ENCODE measurements at regions not wholly inside any gene's neighbourhood (a gene's known extent, or its start where the extent isn't known, plus 50 kb on each side); places are given as distances from the start of the nearest gene placed in this dataset.

- TF ChIP-seq EZH2phosphoT487 (IDR thresholded peaks at IDR 0.05; ENCODE audit: borderline replicate concordance, low read length) (no peak), EZH2 (IDR thresholded peaks at IDR 0.05; ENCODE audit: low read length, unreplicated experiment) (no peak)
- TF ChIP-seq, protein P1, sequence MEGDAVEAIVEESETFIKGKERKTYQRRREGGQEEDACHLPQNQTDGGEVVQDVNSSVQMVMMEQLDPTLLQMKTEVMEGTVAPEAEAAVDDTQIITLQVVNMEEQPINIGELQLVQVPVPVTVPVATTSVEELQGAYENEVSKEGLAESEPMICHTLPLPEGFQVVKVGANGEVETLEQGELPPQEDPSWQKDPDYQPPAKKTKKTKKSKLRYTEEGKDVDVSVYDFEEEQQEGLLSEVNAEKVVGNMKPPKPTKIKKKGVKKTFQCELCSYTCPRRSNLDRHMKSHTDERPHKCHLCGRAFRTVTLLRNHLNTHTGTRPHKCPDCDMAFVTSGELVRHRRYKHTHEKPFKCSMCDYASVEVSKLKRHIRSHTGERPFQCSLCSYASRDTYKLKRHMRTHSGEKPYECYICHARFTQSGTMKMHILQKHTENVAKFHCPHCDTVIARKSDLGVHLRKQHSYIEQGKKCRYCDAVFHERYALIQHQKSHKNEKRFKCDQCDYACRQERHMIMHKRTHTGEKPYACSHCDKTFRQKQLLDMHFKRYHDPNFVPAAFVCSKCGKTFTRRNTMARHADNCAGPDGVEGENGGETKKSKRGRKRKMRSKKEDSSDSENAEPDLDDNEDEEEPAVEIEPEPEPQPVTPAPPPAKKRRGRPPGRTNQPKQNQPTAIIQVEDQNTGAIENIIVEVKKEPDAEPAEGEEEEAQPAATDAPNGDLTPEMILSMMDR (conservative IDR thresholded peaks at IDR 0.05; ENCODE audit: low read depth, low read length): no peak
- ChIA-PET CTCF (interaction anchor here (0.6 kb wide), 1 partner anchor 55 kb away, joined by 3 read pairs; no protein-coding TSS in a partner anchor), POLR2A (ENCODE audit: unreplicated experiment) (no interaction called here)
- Histone ChIP-seq H3K27me3 (ENCODE audit: low read length) (no peaks in the 10 kb centered on the region), H2AFZ (ENCODE audit: low read length) (no peak overlapping the region), H3K4me3 (ENCODE audit: low read length) (no peak overlapping the region), H3K36me3 (ENCODE audit: low read depth, low read length) (no peaks in the 10 kb centered on the region), H3K27ac (ENCODE audit: low read length) (no peak overlapping the region), H3K9me3 (ENCODE audit: low read length) (no peaks in the 10 kb centered on the region), H3K4me1 (ENCODE audit: insufficient read depth, low read length) (no peaks in the 10 kb centered on the region), H4K20me1 (ENCODE audit: low read length) (no peaks in the 10 kb centered on the region), H3K79me2 (ENCODE audit: low read length) (no peaks in the 10 kb centered on the region), H3K4me2 (ENCODE audit: low read length) (no peak overlapping the region), H3K9me2 (replicated peaks; ENCODE audit: low read length) (no peaks in the 10 kb centered on the region), H3F3A (ENCODE audit: low read length, unreplicated experiment) (no peaks in the 10 kb centered on the region), H3K9ac (ENCODE audit: low read length) (no peak overlapping the region)
- DNase-seq (no peak), ATAC-seq (no peak)
- intact Hi-C loops (cut with micrococcal nuclease): no loop called here
- BruUV-seq (replicated peaks): no TSS peak
These were observed 179.1 kb downstream of the DUSP10 start for GRCh38 chr1:221562542-221563475.

DNA sequence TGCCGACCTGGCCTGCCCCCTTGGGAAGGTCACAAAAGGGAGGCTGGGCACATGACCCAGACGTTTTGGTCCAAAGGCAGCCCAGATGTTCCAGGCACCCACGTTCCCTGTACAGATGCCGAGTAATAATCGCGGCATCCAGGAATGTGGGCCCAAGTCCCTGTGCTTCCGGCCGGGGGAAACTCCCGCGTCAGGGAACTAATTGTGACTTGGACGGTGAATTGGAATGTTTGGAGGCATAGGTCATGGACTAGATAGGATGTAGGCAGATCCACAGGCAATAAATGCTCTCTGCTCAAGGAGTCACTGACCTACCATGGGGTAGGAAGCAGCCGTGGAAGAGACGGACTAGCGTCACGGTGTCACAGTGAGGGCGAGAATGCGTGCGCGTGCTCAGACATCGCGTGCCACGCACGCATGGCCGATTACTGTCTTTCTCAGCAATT is 178.4 kb downstream of the DUSP10 start:
- no peak overlapping the region for H3K9ac ChIP-seq (ENCODE audit: low read length)
- no peaks in the 10 kb centered on the region for H3K79me2 ChIP-seq (ENCODE audit: low read length)
- H3K4me1 ChIP-seq (ENCODE audit: insufficient read depth, low read length): no peaks in the 10 kb centered on the region
- ATAC-seq (no peak), DNase-seq (no peak)
- H3K27me3 ChIP-seq (ENCODE audit: low read length): no peaks in the 10 kb centered on the region
- TF ChIP-seq EZH2phosphoT487 (IDR thresholded peaks at IDR 0.05; ENCODE audit: borderline replicate concordance, low read length) (no peak), EZH2 (IDR thresholded peaks at IDR 0.05; ENCODE audit: low read length, unreplicated experiment) (no peak)
- TF ChIP-seq, protein P1 (conservative IDR thresholded peaks at IDR 0.05; ENCODE audit: low read depth, low read length): no peak
- H3K4me3 ChIP-seq (ENCODE audit: low read length): no peak overlapping the region
- no peaks in the 10 kb centered on the region for H3F3A ChIP-seq (ENCODE audit: low read length, unreplicated experiment)
- ChIA-PET CTCF (no interaction called here), POLR2A (ENCODE audit: unreplicated experiment) (no interaction called here)
- no peaks in the 10 kb centered on the region for H4K20me1 ChIP-seq (ENCODE audit: low read length)
- intact Hi-C loops (cut with micrococcal nuclease): no loop called here
- no peak overlapping the region for H2AFZ ChIP-seq (ENCODE audit: low read length)
- H3K36me3 ChIP-seq (ENCODE audit: low read depth, low read length): no peaks in the 10 kb centered on the region
- no peaks in the 10 kb centered on the region for H3K9me2 ChIP-seq (replicated peaks; ENCODE audit: low read length)
- H3K9me3 ChIP-seq (ENCODE audit: low read length): no peaks in the 10 kb centered on the region
- H3K27ac ChIP-seq (ENCODE audit: low read length): no peak overlapping the region
- no peak overlapping the region for H3K4me2 ChIP-seq (ENCODE audit: low read length)
- BruUV-seq (replicated peaks): no TSS peak

- Histone ChIP-seq H3K36me3 (ENCODE audit: low read depth, low read length) (no peaks in the 10 kb centered on the region), H3K4me2 (ENCODE audit: low read length) (no peak overlapping the region), H2AFZ (ENCODE audit: low read length) (no peak overlapping the region), H3K9me2 (replicated peaks; ENCODE audit: low read length) (no peaks in the 10 kb centered on the region), H3K27me3 (ENCODE audit: low read length) (no peaks in the 10 kb centered on the region), H3K27ac (ENCODE audit: low read length) (no peak overlapping the region), H3K79me2 (ENCODE audit: low read length) (no peaks in the 10 kb centered on the region), H3K9me3 (ENCODE audit: low read length) (no peaks in the 10 kb centered on the region), H3K4me3 (ENCODE audit: low read length) (no peak overlapping the region), H3K4me1 (ENCODE audit: insufficient read depth, low read length) (no peaks in the 10 kb centered on the region), H3F3A (ENCODE audit: low read length, unreplicated experiment) (no peaks in the 10 kb centered on the region), H3K9ac (ENCODE audit: low read length) (no peak overlapping the region), H4K20me1 (ENCODE audit: low read length) (no peaks in the 10 kb centered on the region)
- ATAC-seq: no peak
- ChIA-PET POLR2A (ENCODE audit: unreplicated experiment) (no interaction called here), CTCF (no interaction called here)
- DNase-seq: no peak
- TF ChIP-seq, protein P1 (conservative IDR thresholded peaks at IDR 0.05; ENCODE audit: low read depth, low read length): no peak
- no TSS peak for BruUV-seq (replicated peaks)
- intact Hi-C loops (cut with micrococcal nuclease): no loop called here
These were observed 177.0 kb downstream of the DUSP10 start for GRCh38 chr1:221564891-221565290.

Data from PC-3 (cell line).